Stimulated activated CD4-positive, alpha-beta T cell treated with anti-CD3 and anti-CD28 coated beads, TNF-alpha, amount 100 ng/mL, for 1 hour (primary cell): ENCODE measurements at regions not wholly inside any gene's neighbourhood (a gene's known extent, or its start where the extent isn't known, plus 50 kb on each side); places are given as distances from the start of the nearest gene placed in this dataset.

Experiments used
- DNase-seq, 3 donors: peaks; one replicate each; pipeline ENCODE4 v3.0.0-alpha.2; 2020; ENCODE audit warnings: low read depth in 3 of 3, low spot score in 1 of 3

DNA sequence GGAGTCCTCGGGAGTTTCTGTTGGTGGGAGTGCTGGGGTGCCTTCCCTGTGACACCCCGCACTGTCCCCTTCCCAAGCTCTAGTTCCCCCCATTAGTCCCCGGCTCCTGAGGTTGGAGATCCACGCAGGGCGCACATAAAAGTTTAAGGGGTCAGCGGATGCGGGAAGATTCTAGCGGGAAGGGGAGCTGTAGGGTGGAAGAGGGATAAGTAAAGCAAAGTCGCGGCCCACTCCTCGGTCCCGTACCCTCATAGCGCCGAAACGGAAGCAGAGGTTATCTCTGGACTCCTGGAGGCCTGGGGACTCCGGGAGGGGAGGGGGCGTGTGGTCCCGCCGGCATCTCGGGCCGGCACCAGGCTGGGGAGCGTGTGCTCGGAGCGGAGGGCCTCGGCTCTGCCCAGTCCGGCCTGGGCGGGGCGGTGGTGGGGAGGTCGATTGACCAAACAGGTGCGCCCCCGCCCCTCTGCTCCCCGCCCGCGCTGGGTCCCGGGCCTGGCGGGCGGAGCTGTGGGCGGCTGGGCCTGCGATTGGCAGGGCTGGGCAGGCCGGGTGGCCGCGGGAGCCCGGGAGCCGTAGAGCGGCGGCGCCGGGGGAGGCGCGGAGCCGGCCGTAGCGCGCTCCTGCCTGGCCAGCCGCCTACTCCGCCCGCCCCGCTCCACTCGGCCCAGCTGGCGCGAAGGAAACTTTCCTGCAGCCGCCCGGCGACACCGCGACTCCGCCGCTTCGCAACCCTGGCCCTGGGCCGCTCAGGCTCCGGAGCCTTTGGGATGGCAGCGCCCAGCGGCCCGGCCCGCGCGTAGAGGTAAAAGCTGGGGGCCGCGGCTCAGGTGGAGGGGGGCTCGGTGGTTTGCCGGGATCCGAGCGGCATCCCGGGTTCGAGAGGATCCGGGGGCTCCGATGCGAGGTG is 52.2 kb upstream of the DAB2IP start:
- DNase-seq, result no peak

DNA sequence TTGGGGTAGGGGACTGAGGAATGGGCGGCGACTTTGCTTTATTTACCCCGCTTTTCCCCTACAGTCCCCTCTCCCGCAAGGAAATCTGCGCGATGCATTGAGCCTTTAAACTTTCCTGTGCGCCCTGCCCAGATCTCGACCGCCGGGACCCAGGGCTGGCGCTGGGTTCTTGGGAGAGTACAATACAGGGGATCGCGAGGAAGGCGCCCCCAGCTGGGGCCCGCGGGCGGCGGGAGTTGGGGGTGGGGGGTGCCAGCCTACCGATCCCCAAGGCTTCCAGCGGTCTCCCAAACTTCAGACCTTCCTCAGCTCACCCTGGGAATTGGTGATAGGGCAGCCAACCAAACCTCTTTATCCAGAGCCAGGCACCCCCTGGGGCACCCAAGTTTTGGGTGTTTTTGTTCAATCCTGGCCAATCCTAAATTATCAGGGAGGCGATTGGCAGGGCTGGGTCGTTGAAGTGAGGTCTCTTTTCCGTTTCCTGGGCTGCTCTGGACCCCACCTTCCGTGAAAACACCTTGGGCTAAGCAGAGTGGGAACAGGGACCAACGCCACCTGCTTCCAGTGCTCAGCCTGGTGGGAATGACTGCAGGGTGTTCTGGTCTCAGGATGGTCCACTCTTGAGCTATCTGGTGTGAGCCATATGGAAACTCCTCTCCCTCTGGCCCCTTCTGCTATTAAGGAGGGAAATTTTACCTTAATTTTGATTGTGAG is 51.4 kb upstream of the DAB2IP start:
- DNase-seq, result no peak

DNA sequence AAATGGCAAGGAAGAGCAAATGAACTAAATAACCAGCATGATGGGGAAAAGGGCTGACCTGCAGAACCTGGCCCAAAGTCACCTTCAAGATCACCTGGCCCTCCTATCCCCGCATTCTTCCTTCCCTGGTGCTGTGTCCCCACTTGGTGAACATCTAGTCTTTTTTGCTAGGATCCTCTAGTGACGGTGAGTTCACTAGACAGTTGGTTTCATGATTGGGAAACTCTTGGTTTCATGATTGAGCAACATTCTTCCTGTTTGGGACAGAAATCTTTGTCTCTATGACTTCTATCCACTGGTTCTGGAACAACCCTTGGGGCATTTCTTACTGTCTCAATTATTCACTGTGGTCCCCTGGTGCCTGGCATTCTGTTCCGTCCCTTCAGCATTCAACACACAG is 50.2 kb upstream of the DAB2IP start:
- no peak for DNase-seq
